ENCODE measurements at regions not wholly inside any gene's neighbourhood (a gene's known extent, or its start where the extent isn't known, plus 50 kb on each side); places are given as distances from the start of the nearest gene placed in this dataset.

- no peak for DNase-seq (ENCODE audit: low read depth, low spot score)
These were observed 167.1 kb upstream of the FOXF1 start for GRCh38 chr16:86343027-86343795.

GRCh38 chr16:86343796-86344585 lies 166.3 kb upstream of the FOXF1 start:
- DNase-seq (ENCODE audit: low read depth, low spot score) = no peak

GRCh38 chr16:86344586-86344871 lies 165.8 kb upstream of the FOXF1 start:
- no peak for DNase-seq (ENCODE audit: low read depth, low spot score)

- no peak for DNase-seq (ENCODE audit: low read depth, low spot score)
These were observed 165.4 kb upstream of the FOXF1 start for GRCh38 chr16:86344881-86345280.

- DNase-seq (ENCODE audit: low read depth, low spot score) = peak; percentile 76
These were observed 164.8 kb upstream of the FOXF1 start for GRCh38 chr16:86345516-86345915.

- DNase-seq (ENCODE audit: low read depth, low spot score) = no peak
These were observed 164.3 kb upstream of the FOXF1 start for GRCh38 chr16:86346034-86346433.

GRCh38 chr16:86347090-86347489 lies 163.2 kb upstream of the FOXF1 start:
- DNase-seq (ENCODE audit: low read depth, low spot score) = no peak

GRCh38 chr16:86347916-86348555 lies 162.3 kb upstream of the FOXF1 start:
- no peak for DNase-seq (ENCODE audit: low read depth, low spot score)

- peak; percentile 60 for DNase-seq (ENCODE audit: low read depth, low spot score)
These were observed 160.9 kb upstream of the FOXF1 start for GRCh38 chr16:86349338-86349900.

GRCh38 chr16:86350289-86350688 lies 160.0 kb upstream of the FOXF1 start:
- DNase-seq (ENCODE audit: low read depth, low spot score) = no peak

GRCh38 chr16:86351041-86351784 lies 159.1 kb upstream of the FOXF1 start:
- no peak for DNase-seq (ENCODE audit: low read depth, low spot score)

- DNase-seq (ENCODE audit: low read depth, low spot score) = peak; percentile 58
These were observed 158.6 kb upstream of the FOXF1 start for GRCh38 chr16:86351785-86352139.

GRCh38 chr16:86353148-86353547 lies 157.2 kb upstream of the FOXF1 start:
- no peak for DNase-seq (ENCODE audit: low read depth, low spot score)

- no peak for DNase-seq (ENCODE audit: low read depth, low spot score)
These were observed 156.4 kb upstream of the FOXF1 start for GRCh38 chr16:86353948-86354347.

- no peak for DNase-seq (ENCODE audit: low read depth, low spot score)
These were observed 155.4 kb upstream of the FOXF1 start for GRCh38 chr16:86354641-86355513.

GRCh38 chr16:86355531-86355930 lies 154.8 kb upstream of the FOXF1 start:
- DNase-seq (ENCODE audit: low read depth, low spot score) = no peak

- no peak for DNase-seq (ENCODE audit: low read depth, low spot score)
These were observed 154.4 kb upstream of the FOXF1 start for GRCh38 chr16:86355951-86356350.

GRCh38 chr16:86356804-86357203 lies 153.5 kb upstream of the FOXF1 start:
- DNase-seq (ENCODE audit: low read depth, low spot score) = no peak

- DNase-seq (ENCODE audit: low read depth, low spot score) = no peak
These were observed 153.0 kb upstream of the FOXF1 start for GRCh38 chr16:86357303-86357702.

- no peak for DNase-seq (ENCODE audit: low read depth, low spot score)
These were observed 152.4 kb upstream of the FOXF1 start for GRCh38 chr16:86357950-86358349.

GRCh38 chr16:86359571-86359970 lies 150.8 kb upstream of the FOXF1 start:
- no peak for DNase-seq (ENCODE audit: low read depth, low spot score)
